Lower lobe of right lung (tissue), 2 donors: ENCODE measurements at regions not wholly inside any gene's neighbourhood (a gene's known extent, or its start where the extent isn't known, plus 50 kb on each side); places are given as distances from the start of the nearest gene placed in this dataset.
"Not testable (repeated sequence)": the region's sequence is repeated elsewhere in the genome, so short reads cannot be mapped to it uniquely, and the experiment has no call there.

Experiments used
- ATAC-seq, 2 donors: fragments of 200-7000 bp; cut with Tn5 transposase; one replicate each; pipeline ENCODE4 v1.9.1; 2020 to 2022; ENCODE audit warnings: mild to moderate bottlenecking in 2 of 2, moderate library complexity in 2 of 2
- DNase-seq: peaks from one replicate; pipeline ENCODE4 v3.0.0-alpha.2; 2020
- H3K27ac ChIP-seq: fragments of 200-600 bp; one replicate; pipeline ENCODE4 v1.8.0; 2022
- H3K27me3 ChIP-seq: fragments of 200-600 bp; one replicate; pipeline ENCODE4 v1.8.0; 2022; ENCODE audit warnings: low read depth
- H3K36me3 ChIP-seq: fragments of 200-600 bp; one replicate; pipeline ENCODE4 v1.8.0; 2022; ENCODE audit warnings: mild to moderate bottlenecking
- H3K4me1 ChIP-seq: fragments of 200-600 bp; one replicate; pipeline ENCODE4 v1.8.0; 2022
- H3K4me3 ChIP-seq: fragments of 200-600 bp; one replicate; pipeline ENCODE4 v1.8.0; 2022; ENCODE audit warnings: mild to moderate bottlenecking
- H3K9me3 ChIP-seq: fragments of 200-600 bp; one replicate; pipeline ENCODE4 v1.8.0; 2022
- intact Hi-C: fragments of 100-400 bp; cut with DNase I; formaldehyde crosslinking; loops from one replicate; pipeline ENCODE4 v1.11.0; 2022
- TF ChIP-seq, protein P1 (sequence below): fragments of 200-600 bp; IDR thresholded peaks from one replicate; pipeline ENCODE4 v1.8.0; 2022; ENCODE audit warnings: antibody characterized with exemption, mild to moderate bottlenecking
- donor health status: DM: no; HTN: yes; CAD: no; lungs with severe emphysema.

DNA sequence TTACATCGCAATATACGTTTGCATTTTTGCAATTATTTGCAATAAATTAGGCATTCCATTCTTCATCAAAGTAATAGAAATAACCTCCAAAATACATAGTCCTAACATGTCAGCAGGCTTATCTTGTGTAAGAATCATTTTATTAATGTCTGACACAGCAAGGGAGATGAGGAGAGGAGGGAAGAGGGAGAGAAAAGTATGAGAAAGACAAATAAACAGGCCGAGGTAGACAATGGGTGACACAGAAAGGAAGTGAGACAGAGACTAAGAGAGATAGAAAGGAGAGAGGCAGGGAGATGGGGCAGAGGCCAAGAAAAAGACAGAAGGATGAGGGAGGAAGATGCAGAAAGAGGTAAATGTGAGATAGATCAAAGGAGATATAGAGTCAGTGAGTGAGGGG is 50.3 kb upstream of the CYP2B6 start:
- ATAC-seq, H3K4me3 ChIP-seq, H3K4me1 ChIP-seq, H3K27ac ChIP-seq, DNase-seq, H3K9me3 ChIP-seq, H3K27me3 ChIP-seq, intact Hi-C loops: not testable (repeated sequence)
- H3K36me3 ChIP-seq = peaks cover 34% of the 10 kb centered on the region

- H3K27me3 ChIP-seq, H3K9me3 ChIP-seq, H3K27ac ChIP-seq, H3K4me3 ChIP-seq, DNase-seq, H3K4me1 ChIP-seq, intact Hi-C loops, ATAC-seq: not testable (repeated sequence)
- H3K36me3 ChIP-seq = peaks cover 22% of the 10 kb centered on the region
Observed at GRCh38 chr19:40938007-40938406, 53.1 kb upstream of the CYP2B6 start.

DNA sequence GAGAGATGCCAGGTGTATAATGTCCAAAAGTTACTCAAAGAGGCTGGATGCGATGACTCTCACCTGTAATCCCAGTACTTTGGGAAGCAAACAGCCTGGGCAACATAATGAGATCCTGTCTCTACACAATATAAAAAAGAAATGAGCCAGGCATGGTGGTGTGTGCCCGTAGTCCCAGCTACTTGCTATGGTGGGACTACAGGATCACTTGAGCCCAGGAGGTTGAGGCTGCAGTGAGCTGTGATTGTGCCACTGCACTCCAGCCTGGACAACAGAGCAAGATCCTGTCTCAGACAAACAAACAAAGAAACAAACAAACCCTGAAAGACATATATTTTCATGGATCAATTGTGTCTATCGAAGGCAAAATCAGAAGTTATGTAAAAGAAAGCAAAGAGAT is 54.3 kb upstream of the CYP2B6 start:
- H3K36me3 ChIP-seq = peaks cover 22% of the 10 kb centered on the region
- DNase-seq (no peak), ATAC-seq (no peak)
- H3K27ac ChIP-seq = no peak overlapping the region
- H3K27me3 ChIP-seq = peaks cover 4% of the 10 kb centered on the region
- no peaks in the 10 kb centered on the region for H3K9me3 ChIP-seq
- no peak overlapping the region for H3K4me3 ChIP-seq
- H3K4me1 ChIP-seq = no peaks in the 10 kb centered on the region
- intact Hi-C loops = no loop called here
- TF ChIP-seq, protein P1, sequence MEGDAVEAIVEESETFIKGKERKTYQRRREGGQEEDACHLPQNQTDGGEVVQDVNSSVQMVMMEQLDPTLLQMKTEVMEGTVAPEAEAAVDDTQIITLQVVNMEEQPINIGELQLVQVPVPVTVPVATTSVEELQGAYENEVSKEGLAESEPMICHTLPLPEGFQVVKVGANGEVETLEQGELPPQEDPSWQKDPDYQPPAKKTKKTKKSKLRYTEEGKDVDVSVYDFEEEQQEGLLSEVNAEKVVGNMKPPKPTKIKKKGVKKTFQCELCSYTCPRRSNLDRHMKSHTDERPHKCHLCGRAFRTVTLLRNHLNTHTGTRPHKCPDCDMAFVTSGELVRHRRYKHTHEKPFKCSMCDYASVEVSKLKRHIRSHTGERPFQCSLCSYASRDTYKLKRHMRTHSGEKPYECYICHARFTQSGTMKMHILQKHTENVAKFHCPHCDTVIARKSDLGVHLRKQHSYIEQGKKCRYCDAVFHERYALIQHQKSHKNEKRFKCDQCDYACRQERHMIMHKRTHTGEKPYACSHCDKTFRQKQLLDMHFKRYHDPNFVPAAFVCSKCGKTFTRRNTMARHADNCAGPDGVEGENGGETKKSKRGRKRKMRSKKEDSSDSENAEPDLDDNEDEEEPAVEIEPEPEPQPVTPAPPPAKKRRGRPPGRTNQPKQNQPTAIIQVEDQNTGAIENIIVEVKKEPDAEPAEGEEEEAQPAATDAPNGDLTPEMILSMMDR = no peak

- H3K9me3 ChIP-seq = no peaks in the 10 kb centered on the region
- DNase-seq (no peak), ATAC-seq (no peak)
- peaks cover 4% of the 10 kb centered on the region for H3K27me3 ChIP-seq
- H3K4me1 ChIP-seq = no peaks in the 10 kb centered on the region
- no peak overlapping the region for H3K27ac ChIP-seq
- TF ChIP-seq, protein P1 = no peak
- H3K4me3 ChIP-seq = no peak overlapping the region
- intact Hi-C loops = no loop called here
- H3K36me3 ChIP-seq = peaks cover 24% of the 10 kb centered on the region
Observed at GRCh38 chr19:40933025-40933424, 51.0 kb upstream of the CYP2A7 start.

GRCh38 chr19:40932008-40932959 is 50.3 kb upstream of the CYP2A7 start:
- TF ChIP-seq, protein P1 = no peak
- peak in 1 of 2 donors; percentile 46 for ATAC-seq
- Histone ChIP-seq H3K27me3 (peaks cover 4% of the 10 kb centered on the region), H3K9me3 (no peaks in the 10 kb centered on the region), H3K4me3 (no peak overlapping the region), H3K36me3 (peaks cover 21% of the 10 kb centered on the region), H3K4me1 (no peaks in the 10 kb centered on the region), H3K27ac (no peak overlapping the region)
- DNase-seq = no peak
- intact Hi-C loops = no loop called here
